IMR-90 (cell line): ENCODE measurements at regions not wholly inside any gene's neighbourhood (a gene's known extent, or its start where the extent isn't known, plus 50 kb on each side); places are given as distances from the start of the nearest gene placed in this dataset.

ENCODE experiments used
- ATAC-seq: fragments of 200-7000 bp; cut with Tn5 transposase; 2 replicates; pipeline ENCODE4 v1.9.1; 2020; ENCODE audit warnings: low read depth, mild to moderate bottlenecking, moderate library complexity
- BruUV-seq: library from RNA; stranded (reverse); fragments of 400-500 nt; replicated peaks from 2 replicates; lab custom pipeline; 2021; lab: Mats Ljungman, UMichigan
- CTCF ChIA-PET: fragments of 300-600 bp; formaldehyde crosslinking; extraction: SDS; loops from one replicate; lab custom pipeline; 2021; ENCODE audit warnings: antibody characterized with exemption; lab: Yijun Ruan, JAX
- POLR2A ChIA-PET: fragments of 300-600 bp; sonication (Branson Sonifier 250); formaldehyde crosslinking; loops from one replicate; lab custom pipeline; 2022; ENCODE audit warnings: antibody characterized with exemption; ENCODE audit not compliant: unreplicated experiment; lab: Charles Lee
- DNase-seq: peaks from one replicate; pipeline ENCODE4 v3.0.0; 2013
- H2AFZ ChIP-seq: replicated peaks from 2 replicates; pipeline ENCODE3; 2013; ENCODE audit warnings: low read length, mild to moderate bottlenecking; ENCODE audit not compliant: poor library complexity
- H2AK5ac ChIP-seq: 2 replicates; pipeline ENCODE4 v1.6.1; 2013; ENCODE audit warnings: low read depth, low read length, inconsistent platforms
- H2AK9ac ChIP-seq: replicated peaks from 2 replicates; pipeline ENCODE3; 2013; ENCODE audit warnings: mild to moderate bottlenecking, low read depth, low read length, moderate library complexity; ENCODE audit not compliant: poor library complexity
- H2BK120ac ChIP-seq: 2 replicates; pipeline ENCODE4 v1.6.1; 2013; ENCODE audit warnings: low read depth, low read length, inconsistent platforms
- H2BK15ac ChIP-seq: 3 replicates; pipeline ENCODE4 v1.6.1; 2013; ENCODE audit warnings: low read depth, low read length, inconsistent platforms
- H2BK20ac ChIP-seq: 2 replicates; pipeline ENCODE4 v1.6.1; 2013; ENCODE audit warnings: low read depth, mild to moderate bottlenecking, inconsistent platforms, low read length, moderate library complexity
- H2BK5ac ChIP-seq: 2 replicates; pipeline ENCODE4 v1.6.1; 2013; ENCODE audit warnings: mild to moderate bottlenecking, low read depth, low read length, inconsistent platforms; ENCODE audit not compliant: poor library complexity, severe bottlenecking
- H3K14ac ChIP-seq: replicated peaks from 2 replicates; pipeline ENCODE4 v1.6.1; 2013; ENCODE audit warnings: low read depth, low read length, inconsistent platforms
- H3K18ac ChIP-seq: 2 replicates; pipeline ENCODE4 v1.6.1; 2013; ENCODE audit warnings: low read depth, low read length, control low read depth
- H3K23ac ChIP-seq: 2 replicates; pipeline ENCODE4 v1.6.1; 2013; ENCODE audit warnings: low read depth, low read length, inconsistent platforms
- H3K27ac ChIP-seq: 2 replicates; pipeline ENCODE4 v1.5.1; 2013; ENCODE audit warnings: mild to moderate bottlenecking, control low read depth, low read length; ENCODE audit not compliant: insufficient read depth
- H3K27me3 ChIP-seq: 2 replicates; pipeline ENCODE4 v1.6.1; 2013; ENCODE audit warnings: low read length; ENCODE audit not compliant: control insufficient read depth, insufficient read depth
- H3K36me3 ChIP-seq: 2 replicates; pipeline ENCODE4 v1.6.1; 2013; ENCODE audit warnings: low read length, mixed read lengths; ENCODE audit not compliant: control insufficient read depth, insufficient read depth
- H3K4ac ChIP-seq: 2 replicates; pipeline ENCODE4 v1.6.1; 2013; ENCODE audit warnings: low read depth, low read length, inconsistent platforms
- H3K4me1 ChIP-seq: 2 replicates; pipeline ENCODE4 v1.6.1; 2013; ENCODE audit warnings: low read length, mixed read lengths; ENCODE audit not compliant: control insufficient read depth, insufficient read depth
- H3K4me2 ChIP-seq: 2 replicates; pipeline ENCODE4 v1.6.1; 2013; ENCODE audit warnings: low read depth, mild to moderate bottlenecking, control low read depth, low read length, moderate library complexity
- H3K4me3 ChIP-seq: 2 replicates; pipeline ENCODE4 v1.5.1; 2013; ENCODE audit warnings: low read depth, mild to moderate bottlenecking, control low read depth, low read length, moderate library complexity; ENCODE audit not compliant: insufficient read depth
- H3K56ac ChIP-seq: 2 replicates; pipeline ENCODE4 v1.6.1; 2013; ENCODE audit warnings: low read length, inconsistent platforms; ENCODE audit not compliant: insufficient read depth; ENCODE audit errors: extremely low read depth
- H3K79me1 ChIP-seq, 2 experiments: 2 replicates each; pipeline ENCODE4 v1.6.1; 2013; ENCODE audit warnings: low read length in 2 of 2, inconsistent platforms in 1 of 2, low read depth in 1 of 2
- H3K9ac ChIP-seq: 2 replicates; pipeline ENCODE4 v1.6.1; 2013; ENCODE audit warnings: low read depth, low read length, control low read depth
- H3K9me1 ChIP-seq: 2 replicates; pipeline ENCODE4 v1.6.1; 2013; ENCODE audit warnings: low read length, inconsistent platforms; ENCODE audit not compliant: insufficient read depth
- H3K9me3 ChIP-seq: 2 replicates; pipeline ENCODE4 v1.6.1; 2013; ENCODE audit warnings: low read length; ENCODE audit not compliant: control insufficient read depth, insufficient read depth
- H4K20me1 ChIP-seq: 2 replicates; pipeline ENCODE4 v1.6.1; 2013; ENCODE audit warnings: low read length, inconsistent platforms; ENCODE audit not compliant: insufficient read depth
- H4K5ac ChIP-seq: 2 replicates; pipeline ENCODE4 v1.6.1; 2013; ENCODE audit warnings: mild to moderate bottlenecking, low read depth, low read length, control low read depth
- H4K8ac ChIP-seq, 2 experiments: 2 replicates each; pipeline ENCODE4 v1.6.1; 2013; ENCODE audit warnings: low read depth in 2 of 2, low read length in 2 of 2, control low read depth in 1 of 2, inconsistent platforms in 1 of 2
- H4K91ac ChIP-seq: 2 replicates; pipeline ENCODE4 v1.6.1; 2013; ENCODE audit warnings: low read depth, low read length, inconsistent platforms; ENCODE audit not compliant: insufficient read depth
- CEBPB ChIP-seq: IDR thresholded peaks from 2 replicates; pipeline ENCODE4 v1.6.1; 2012; ENCODE audit warnings: low read depth, low read length, improper control_type of control experiment
- CHD1 ChIP-seq: IDR thresholded peaks from 2 replicates; pipeline ENCODE4 v1.6.1; 2012; ENCODE audit warnings: low read depth, low read length, improper control_type of control experiment
- CTCF ChIP-seq: conservative IDR thresholded peaks from 2 replicates; pipeline ENCODE4 v1.5.1; 2012; ENCODE audit warnings: mild to moderate bottlenecking, low read depth, low read length, improper control_type of control experiment
- MAFK ChIP-seq: IDR thresholded peaks from 2 replicates; pipeline ENCODE4 v1.6.1; 2012; ENCODE audit warnings: low read depth, low read length, improper control_type of control experiment
- MAZ ChIP-seq: IDR thresholded peaks from 2 replicates; pipeline ENCODE4 v1.6.1; 2012; ENCODE audit warnings: low read depth, mild to moderate bottlenecking, low read length, improper control_type of control experiment, moderate library complexity, borderline replicate concordance
- NFE2L2 ChIP-seq: fragments of 150-350 bp; IDR thresholded peaks from 2 replicates; pipeline ENCODE4 v1.6.1; 2016; ENCODE audit warnings: low read depth, mild to moderate bottlenecking, low read length
- RAD21 ChIP-seq: IDR thresholded peaks from 2 replicates; pipeline ENCODE4 v1.6.1; 2012; ENCODE audit warnings: low read length, improper control_type of control experiment
- RFX5 ChIP-seq: IDR thresholded peaks from 2 replicates; pipeline ENCODE4 v1.8.0; 2012; ENCODE audit warnings: low read depth, mild to moderate bottlenecking, low read length, moderate library complexity
- SMC3 ChIP-seq: fragments of 150-350 bp; IDR thresholded peaks from 2 replicates; pipeline ENCODE4 v1.6.1; 2016; ENCODE audit warnings: low read depth, mild to moderate bottlenecking, antibody characterized with exemption, low read length, moderate library complexity
- USF2 ChIP-seq: fragments of 150-350 bp; IDR thresholded peaks from 2 replicates; pipeline ENCODE4 v1.6.1; 2017; ENCODE audit warnings: mild to moderate bottlenecking, antibody characterized with exemption, low read length, low read depth
- WGBS, 2 experiments: methylation state at CpG; one replicate each; pipeline versions ENCODE4 v1.1.5 to v1.1.7; 2013; ENCODE audit warnings: missing lambda C conversion rate in 2 of 2; ENCODE audit not compliant: insufficient read length in 1 of 2; ENCODE audit errors: extremely low coverage in 2 of 2; 5-methylcytosine and 5-hydroxymethylcytosine counted together
- dilution Hi-C: fragments of 300-500 bp; cut with HindIII; formaldehyde crosslinking; loops from one replicate; pipeline ENCODE4 v1.14.3; 2018; ENCODE audit warnings: low sequenced_read_pairs; ENCODE audit not compliant: unreplicated experiment
- in situ Hi-C: fragments of 300-500 bp; cut with MboI; formaldehyde crosslinking; loops from 3 replicates; pipeline ENCODE4 v1.14.3; 2019; ENCODE audit warnings: low sequenced_read_pairs, inconsistent platforms, mixed read lengths
- intact Hi-C: fragments of 100-400 bp; cut with micrococcal nuclease; formaldehyde crosslinking; loops from 2 replicates; pipeline ENCODE4 v1.10.0; 2022

- in situ Hi-C loops, result no loop called here
- H3K9ac ChIP-seq, result no peak overlapping the region
- no peak overlapping the region for H3K56ac ChIP-seq
- H3K23ac ChIP-seq, result no peak overlapping the region
- H3K4ac ChIP-seq, result no peak overlapping the region
- no peak overlapping the region for H2BK20ac ChIP-seq
- H3K4me3 ChIP-seq, result no peak overlapping the region
- H2BK15ac ChIP-seq, result no peak overlapping the region
- dilution Hi-C loops, result no loop called here
- DNase-seq (no peak), ATAC-seq (no peak)
- no peak overlapping the region for H2BK5ac ChIP-seq
- H3K27ac ChIP-seq, result no peak overlapping the region
- H3K9me3 ChIP-seq, result peaks cover 7% of the 10 kb centered on the region; the same call in 1 of the 2 replicates
- no peak overlapping the region for H2BK120ac ChIP-seq
- H2AFZ ChIP-seq, result no peak overlapping the region
- H4K5ac ChIP-seq, result no peak overlapping the region
- no peaks in the 10 kb centered on the region for H3K27me3 ChIP-seq
- H4K91ac ChIP-seq, result no peak overlapping the region
- H3K9me1 ChIP-seq, result no peaks in the 10 kb centered on the region
- TF ChIP-seq SMC3 (no peak), MAFK (no peak), CHD1 (no peak), MAZ (no peak), RFX5 (no peak), CEBPB (no peak), USF2 (no peak), RAD21 (no peak), NFE2L2 (no peak), CTCF (no peak)
- no peak overlapping the region for H3K14ac ChIP-seq
- no peak overlapping the region for H3K4me2 ChIP-seq
- no peak overlapping the region for H3K18ac ChIP-seq
- POLR2A ChIA-PET, result no interaction called here
- intact Hi-C loops, result no loop called here
- no peaks in the 10 kb centered on the region for H4K20me1 ChIP-seq
- BruUV-seq, result no TSS peak
- no peaks in the 10 kb centered on the region for H3K36me3 ChIP-seq
- H3K4me1 ChIP-seq, result no peaks in the 10 kb centered on the region
- H2AK5ac ChIP-seq, result no peak overlapping the region
- CTCF ChIA-PET, result no interaction called here
- H4K8ac ChIP-seq, result no peak overlapping the region
- WGBS, 2 experiments, result 39% methylated on average over 2 of the region's 3 CpGs; no CpG with 5 or more reads in 1 of the 2 experiments
- no peak overlapping the region for H2AK9ac ChIP-seq
- H3K79me1 ChIP-seq, result no peaks in the 10 kb centered on the region
These were observed 288.5 kb upstream of the KAZN start for GRCh38 chr1:14309984-14310383.
